HepG2 (cell line): ENCODE measurements at regions not wholly inside any gene's neighbourhood (a gene's known extent, or its start where the extent isn't known, plus 50 kb on each side); places are given as distances from the start of the nearest gene placed in this dataset.

ENCODE experiments used
- ATAC-seq: fragments of 200-7000 bp; cut with Tn5 transposase; 3 replicates; pipeline ENCODE4 v1.9.1; 2020; ENCODE audit warnings: mild to moderate bottlenecking, moderate library complexity
- BruUV-seq: library from RNA; stranded (reverse); fragments of 400-500 nt; replicated peaks from 2 replicates; lab custom pipeline; 2021; lab: Mats Ljungman, UMichigan
- CTCF ChIA-PET: fragments of 300-600 bp; formaldehyde crosslinking; extraction: SDS; loops from one replicate; lab custom pipeline; 2021; ENCODE audit warnings: low total read pairs, inconsistent platforms, low intra/inter-chr PET ratio; lab: Yijun Ruan, JAX
- POLR2A ChIA-PET: fragments of 350-600 bp; sonication (Branson Sonifier 250); formaldehyde crosslinking; loops from one replicate; lab custom pipeline; 2020; ENCODE audit warnings: antibody characterized with exemption, inconsistent platforms; lab: Yijun Ruan, JAX
- DNase-seq: peaks from one replicate; pipeline ENCODE4 v3.0.0-alpha.2; 2015; ENCODE audit warnings: low spot score
- FAIRE-seq: peaks from 3 replicates; lab custom pipeline; 2011; peaks lifted over from hg19 to GRCh38; lab: Jason Lieb, UNC
- H2AFZ ChIP-seq: one replicate; pipeline ENCODE4 v1.6.1; 2011; ENCODE audit warnings: low read length, inconsistent platforms
- H3K27ac ChIP-seq: fragments of 300-600 bp; 3 replicates; pipeline ENCODE4 v1.8.0; 2011; ENCODE audit warnings: mixed run types, mild to moderate bottlenecking, mixed read lengths, low read length, inconsistent platforms; ENCODE audit not compliant: insufficient read depth; ENCODE audit errors: extremely low read length
- H3K27me3 ChIP-seq, 2 experiments: fragments of 200-600 bp in 1 of 2; 2 replicates in 1 of 2; 3 replicates in 1 of 2; pipeline versions ENCODE4 v1.6.0 to v1.8.0; 2011; ENCODE audit warnings: low read length in 2 of 2, mild to moderate bottlenecking in 2 of 2, moderate library complexity in 2 of 2, inconsistent platforms in 1 of 2; ENCODE audit not compliant: insufficient read depth in 2 of 2, control insufficient read depth in 1 of 2
- H3K36me3 ChIP-seq, 2 experiments: fragments of 200-600 bp in 1 of 2; replicated peaks in 1 of 2; 2 replicates in 1 of 2; 3 replicates in 1 of 2; pipeline versions ENCODE4 v1.5.1 to v1.8.0; 2011; ENCODE audit warnings: low read length in 2 of 2, inconsistent platforms in 1 of 2; ENCODE audit not compliant: insufficient read depth in 2 of 2, control insufficient read depth in 1 of 2
- H3K4me1 ChIP-seq: 2 replicates; pipeline ENCODE4 v1.5.1; 2012; ENCODE audit warnings: low read length, inconsistent platforms; ENCODE audit not compliant: insufficient read depth
- H3K4me2 ChIP-seq: 2 replicates; pipeline ENCODE4 v1.6.0; 2011; ENCODE audit warnings: low read depth, low read length, inconsistent platforms
- H3K4me3 ChIP-seq, 3 experiments: fragments of 200-600 bp in 1 of 3; sonication (generic), shearing (Covaris generic) in 1 of 3; replicated peaks in 1 of 3; 2 replicates each; pipeline ENCODE4 v1.5.1; 2011 to 2016; ENCODE audit warnings: low read length in 3 of 3, inconsistent platforms in 2 of 3, low read depth in 2 of 3, mild to moderate bottlenecking in 2 of 3, control low read depth in 1 of 3, mixed read lengths in 1 of 3; ENCODE audit not compliant: insufficient read depth in 1 of 3
- H3K79me2 ChIP-seq: one replicate; pipeline ENCODE4 v1.6.1; 2011; ENCODE audit warnings: low read length, inconsistent platforms; ENCODE audit not compliant: insufficient read depth
- H3K9ac ChIP-seq: 2 replicates; pipeline ENCODE4 v1.6.0; 2011; ENCODE audit warnings: mild to moderate bottlenecking, low read depth, low read length, inconsistent platforms; ENCODE audit not compliant: insufficient read depth
- H3K9me3 ChIP-seq: 2 replicates; pipeline ENCODE4 v1.5.1; 2012; ENCODE audit warnings: mild to moderate bottlenecking, low read length
- H4K20me1 ChIP-seq: 2 replicates; pipeline ENCODE4 v1.6.0; 2011; ENCODE audit warnings: inconsistent platforms, mild to moderate bottlenecking, low read length, moderate library complexity; ENCODE audit not compliant: insufficient read depth
- KDM5A ChIP-seq: fragments of 200-600 bp; sonication (generic); IDR thresholded peaks from 2 replicates; pipeline ENCODE4 v1.7.0; 2018; ENCODE audit warnings: antibody characterized with exemption, mild to moderate bottlenecking, low read length, borderline replicate concordance
- WGBS: methylation state at CpG from one replicate; pipeline ENCODE4 v1.1.6; 2017; ENCODE audit warnings: low lambda C conversion rate; 5-methylcytosine and 5-hydroxymethylcytosine counted together
- in situ Hi-C: cut with HindIII; loops from 2 replicates; pipeline ENCODE4 v1.10.0; 2017; ENCODE audit warnings: low pct_unique_long_range_greater_than_20kb; ENCODE audit not compliant: extremely low pct_ligation_motif_present
- intact Hi-C: fragments of 100-400 bp; cut with micrococcal nuclease; formaldehyde crosslinking; loops from one replicate; pipeline ENCODE4 v1.10.0; 2022; ENCODE audit not compliant: unreplicated experiment
- TF ChIP-seq, protein P1 (sequence below): sonication (generic); formaldehyde crosslinking; IDR thresholded peaks from 2 replicates; pipeline ENCODE4 v1.4.0; 2020; ENCODE audit warnings: missing genetic modification reagents
- TF ChIP-seq, protein P2 (sequence below): sonication (generic); formaldehyde crosslinking; conservative IDR thresholded peaks from 2 replicates; pipeline ENCODE4 v1.8.0; 2022; ENCODE audit warnings: mild to moderate bottlenecking, moderate library complexity, missing genetic modification reagents
- TF ChIP-seq, protein P3 (sequence below): IDR thresholded peaks from 2 replicates; pipeline ENCODE4 v1.6.1; 2012; ENCODE audit warnings: inconsistent platforms

DNA sequence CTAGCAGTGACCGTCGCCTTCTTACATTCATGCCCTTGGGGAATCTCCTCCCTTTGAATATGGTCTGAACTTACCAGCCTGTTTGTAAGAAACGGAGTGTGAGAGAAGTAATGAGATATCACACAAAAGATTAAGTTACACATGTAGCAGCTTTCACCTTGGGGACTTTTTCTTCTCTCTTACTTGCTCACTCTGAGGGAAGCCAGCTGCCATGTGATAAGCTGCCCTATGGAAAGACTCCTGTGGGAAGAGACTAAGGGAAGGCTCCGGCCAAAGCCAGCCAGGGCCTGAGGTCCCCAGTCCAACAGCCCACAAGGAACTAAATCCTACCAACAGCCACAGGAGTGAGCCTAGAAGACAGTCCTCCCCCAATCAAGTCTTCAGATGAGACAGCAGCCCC lies 190.4 kb upstream of the TSC22D2 start:
- no peak for TF ChIP-seq KDM5A
- TF ChIP-seq, protein P1, sequence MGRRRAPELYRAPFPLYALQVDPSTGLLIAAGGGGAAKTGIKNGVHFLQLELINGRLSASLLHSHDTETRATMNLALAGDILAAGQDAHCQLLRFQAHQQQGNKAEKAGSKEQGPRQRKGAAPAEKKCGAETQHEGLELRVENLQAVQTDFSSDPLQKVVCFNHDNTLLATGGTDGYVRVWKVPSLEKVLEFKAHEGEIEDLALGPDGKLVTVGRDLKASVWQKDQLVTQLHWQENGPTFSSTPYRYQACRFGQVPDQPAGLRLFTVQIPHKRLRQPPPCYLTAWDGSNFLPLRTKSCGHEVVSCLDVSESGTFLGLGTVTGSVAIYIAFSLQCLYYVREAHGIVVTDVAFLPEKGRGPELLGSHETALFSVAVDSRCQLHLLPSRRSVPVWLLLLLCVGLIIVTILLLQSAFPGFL (CRISPR knock-in tag), result no peak
- TF ChIP-seq, protein P2, sequence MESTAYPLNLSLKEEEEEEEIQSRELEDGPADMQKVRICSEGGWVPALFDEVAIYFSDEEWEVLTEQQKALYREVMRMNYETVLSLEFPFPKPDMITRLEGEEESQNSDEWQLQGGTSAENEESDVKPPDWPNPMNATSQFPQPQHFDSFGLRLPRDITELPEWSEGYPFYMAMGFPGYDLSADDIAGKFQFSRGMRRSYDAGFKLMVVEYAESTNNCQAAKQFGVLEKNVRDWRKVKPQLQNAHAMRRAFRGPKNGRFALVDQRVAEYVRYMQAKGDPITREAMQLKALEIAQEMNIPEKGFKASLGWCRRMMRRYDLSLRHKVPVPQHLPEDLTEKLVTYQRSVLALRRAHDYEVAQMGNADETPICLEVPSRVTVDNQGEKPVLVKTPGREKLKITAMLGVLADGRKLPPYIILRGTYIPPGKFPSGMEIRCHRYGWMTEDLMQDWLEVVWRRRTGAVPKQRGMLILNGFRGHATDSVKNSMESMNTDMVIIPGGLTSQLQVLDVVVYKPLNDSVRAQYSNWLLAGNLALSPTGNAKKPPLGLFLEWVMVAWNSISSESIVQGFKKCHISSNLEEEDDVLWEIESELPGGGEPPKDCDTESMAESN (CRISPR knock-in tag), result no peak
- TF ChIP-seq, protein P3, sequence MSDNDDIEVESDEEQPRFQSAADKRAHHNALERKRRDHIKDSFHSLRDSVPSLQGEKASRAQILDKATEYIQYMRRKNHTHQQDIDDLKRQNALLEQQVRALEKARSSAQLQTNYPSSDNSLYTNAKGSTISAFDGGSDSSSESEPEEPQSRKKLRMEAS, result no peak
- TF ChIP-seq, all 625 proteins: peak for 0
- no peaks in the 10 kb centered on the region for H3K36me3 ChIP-seq
- H3K9ac ChIP-seq, result no peak overlapping the region
- POLR2A ChIA-PET, result no interaction called here
- no peak overlapping the region for H2AFZ ChIP-seq
- CTCF ChIA-PET, result no interaction called here
- H3K4me2 ChIP-seq, result no peak overlapping the region
- no peak overlapping the region for H3K27ac ChIP-seq
- no peak for DNase-seq
- no peak for ATAC-seq
- 48% methylated on average over 4 of the region's 4 CpGs for WGBS
- no peaks in the 10 kb centered on the region; the same call in 1 of the 2 replicates for H3K4me1 ChIP-seq
- no peak for FAIRE-seq
- H3K9me3 ChIP-seq, result no peaks in the 10 kb centered on the region
- H3K4me3 ChIP-seq, result no peak overlapping the region
- no TSS peak for BruUV-seq
- in situ Hi-C loops, result loop anchor here (10.0 kb wide), 1 partner anchor 263 kb away; no protein-coding TSS in a partner anchor
- intact Hi-C loops, result no loop called here
- H3K79me2 ChIP-seq, result no peaks in the 10 kb centered on the region
- H3K27me3 ChIP-seq, result peaks cover 0 to 15% of the 10 kb centered on the region in 2 experiments; a peak in 3 of 5 replicates
- no peaks in the 10 kb centered on the region for H4K20me1 ChIP-seq
